Suprapubic skin (tissue), 4 donors: ENCODE measurements at regions not wholly inside any gene's neighbourhood (a gene's known extent, or its start where the extent isn't known, plus 50 kb on each side); places are given as distances from the start of the nearest gene placed in this dataset.

Source experiments
- DNase-seq, 2 donors: peaks; one replicate each; pipeline ENCODE4 v3.0.0-alpha.2; 2019; ENCODE audit warnings: low spot score in 2 of 2
- H3K27ac ChIP-seq: fragments of 200-600 bp; sonication (generic); one replicate; pipeline ENCODE4 v1.5.1; 2019
- H3K27me3 ChIP-seq: fragments of 200-600 bp; sonication (generic); one replicate; pipeline ENCODE4 v1.5.1; 2019
- H3K36me3 ChIP-seq: fragments of 200-600 bp; sonication (generic); one replicate; pipeline ENCODE4 v1.5.1; 2019
- H3K4me1 ChIP-seq: fragments of 200-600 bp; sonication (generic); one replicate; pipeline ENCODE4 v1.5.1; 2019
- H3K4me3 ChIP-seq: fragments of 200-600 bp; sonication (generic); one replicate; pipeline ENCODE4 v1.5.1; 2019; ENCODE audit warnings: mild to moderate bottlenecking
- H3K9me3 ChIP-seq: fragments of 200-600 bp; sonication (generic); one replicate; pipeline ENCODE4 v1.5.1; 2019
- CTCF ChIP-seq, 2 donors: fragments of 200-600 bp in 1 of 2; fragments of 450-650 bp in 1 of 2; sonication (generic) in 1 of 2; IDR thresholded peaks; one replicate each; pipeline ENCODE4 v1.5.1; 2016 to 2019; ENCODE audit warnings: antibody characterized with exemption in 2 of 2, mild to moderate bottlenecking in 1 of 2, moderate library complexity in 1 of 2
- EP300 ChIP-seq: sonication (generic); formaldehyde crosslinking; IDR thresholded peaks from one replicate; pipeline ENCODE4 v1.6.1; 2017; ENCODE audit warnings: antibody characterized with exemption
- POLR2A ChIP-seq, 2 donors: fragments of 450-650 bp; IDR thresholded peaks; one replicate each; pipeline ENCODE4 v1.6.1; 2017; ENCODE audit warnings: antibody characterized with exemption in 2 of 2, mild to moderate bottlenecking in 2 of 2, moderate library complexity in 2 of 2
- POLR2AphosphoS5 ChIP-seq, 3 donors: sonication (generic); formaldehyde crosslinking; IDR thresholded peaks; one replicate each; pipeline ENCODE4 v1.6.1; 2017; ENCODE audit warnings: antibody characterized with exemption in 3 of 3
- WGBS: methylation state at CpG from one replicate; pipeline ENCODE4 v1.1.5; 2018; 5-methylcytosine and 5-hydroxymethylcytosine counted together

GRCh38 chr12:41627476-41627875 is 439.4 kb downstream of the PDZRN4 start:
- WGBS, result 80% methylated on average over 5 of the region's 5 CpGs
- Histone ChIP-seq H3K36me3 (no peaks in the 10 kb centered on the region), H3K9me3 (peaks cover 6% of the 10 kb centered on the region), H3K27ac (no peak overlapping the region), H3K4me1 (no peaks in the 10 kb centered on the region), H3K4me3 (no peak overlapping the region), H3K27me3 (no peaks in the 10 kb centered on the region)
- DNase-seq, result no peak
- TF ChIP-seq POLR2AphosphoS5 (IDR thresholded peaks at IDR 0.05) (no peak), CTCF (IDR thresholded peaks at IDR 0.05) (no peak), EP300 (no peak), POLR2A (IDR thresholded peaks at IDR 0.05) (no peak)

- TF ChIP-seq EP300, result no peak
- no peak for TF ChIP-seq POLR2A (IDR thresholded peaks at IDR 0.05)
- no peak for TF ChIP-seq POLR2AphosphoS5 (IDR thresholded peaks at IDR 0.05)
- no peak for TF ChIP-seq CTCF (IDR thresholded peaks at IDR 0.05)
- no peak for DNase-seq
- H3K27ac ChIP-seq, result no peak overlapping the region
- H3K9me3 ChIP-seq, result no peaks in the 10 kb centered on the region
- H3K27me3 ChIP-seq, result no peaks in the 10 kb centered on the region
- H3K36me3 ChIP-seq, result no peaks in the 10 kb centered on the region
- H3K4me3 ChIP-seq, result no peak overlapping the region
- H3K4me1 ChIP-seq, result no peaks in the 10 kb centered on the region
- WGBS, result 46% methylated on average over 1 of the region's 1 CpG
Observed at GRCh38 chr12:41624571-41624970, 436.5 kb downstream of the PDZRN4 start.
